SK-N-MC (cell line): ENCODE measurements at regions not wholly inside any gene's neighbourhood (a gene's known extent, or its start where the extent isn't known, plus 50 kb on each side); places are given as distances from the start of the nearest gene placed in this dataset.

ENCODE experiments used
- EZH2 ChIP-seq: fragments of 200-600 bp; sonication (generic); IDR thresholded peaks from one replicate; pipeline ENCODE4 v1.6.1; 2017; ENCODE audit warnings: antibody characterized with exemption
- POLR2AphosphoS5 ChIP-seq: IDR thresholded peaks from 2 replicates; pipeline ENCODE4 v1.6.1; 2012; ENCODE audit warnings: mild to moderate bottlenecking, low read depth, low read length, borderline replicate concordance

- TF ChIP-seq POLR2AphosphoS5 (no peak), EZH2 (no peak)
Observed at GRCh38 chr7:125089171-125089570, 159.5 kb upstream of the POT1 start.
